Nephron progenitor cell (in vitro differentiated cells): ENCODE measurements at regions not wholly inside any gene's neighbourhood (a gene's known extent, or its start where the extent isn't known, plus 50 kb on each side); places are given as distances from the start of the nearest gene placed in this dataset.

Source experiments
- DNase-seq: peaks from one replicate; pipeline ENCODE4 v3.0.0; 2021
- H3K27ac Mint-ChIP-seq: 2 replicates; pipeline ENCODE4 v1.8.0; 2021; ENCODE audit warnings: mild to moderate bottlenecking, moderate library complexity, mixed read lengths
- H3K27me3 Mint-ChIP-seq: 2 replicates; pipeline ENCODE4 v1.8.0; 2021; ENCODE audit warnings: mild to moderate bottlenecking, low read depth, mixed read lengths; ENCODE audit not compliant: poor library complexity
- H3K36me3 Mint-ChIP-seq: 2 replicates; pipeline ENCODE4 v1.8.0; 2021; ENCODE audit warnings: low read depth, mixed read lengths
- H3K4me1 Mint-ChIP-seq: 2 replicates; pipeline ENCODE4 v1.8.0; 2021; ENCODE audit warnings: mixed read lengths
- H3K4me3 Mint-ChIP-seq: 2 replicates; pipeline ENCODE4 v1.8.0; 2021; ENCODE audit warnings: mild to moderate bottlenecking, moderate library complexity, mixed read lengths
- H3K9me3 Mint-ChIP-seq: 2 replicates; pipeline ENCODE4 v1.8.0; 2021; ENCODE audit warnings: mild to moderate bottlenecking, moderate library complexity, mixed read lengths
- CTCF ChIP-seq: fragments of 200-600 bp; sonication (generic); IDR thresholded peaks from 2 replicates; pipeline ENCODE4 v1.5.0; 2021; ENCODE audit warnings: antibody characterized with exemption

GRCh38 chr7:22649686-22650085 is 77.3 kb upstream of the IL6 start:
- peaks cover 5% of the 10 kb centered on the region for H3K27me3 Mint-ChIP-seq
- TF ChIP-seq CTCF = no peak
- H3K4me3 Mint-ChIP-seq = no peak overlapping the region
- H3K36me3 Mint-ChIP-seq = peaks cover 7% of the 10 kb centered on the region
- no peak overlapping the region for H3K27ac Mint-ChIP-seq
- DNase-seq = no peak
- no peaks in the 10 kb centered on the region for H3K4me1 Mint-ChIP-seq
- H3K9me3 Mint-ChIP-seq = peaks cover 47% of the 10 kb centered on the region

GRCh38 chr7:22647451-22648257 is 79.3 kb upstream of the IL6 start:
- Mint-ChIP-seq H3K36me3 (peaks cover 7% of the 10 kb centered on the region), H3K4me1 (no peaks in the 10 kb centered on the region), H3K9me3 (peaks cover 68% of the 10 kb centered on the region), H3K27ac (no peak overlapping the region), H3K4me3 (no peak overlapping the region), H3K27me3 (peaks cover 5% of the 10 kb centered on the region)
- DNase-seq = no peak
- no peak for TF ChIP-seq CTCF

GRCh38 chr7:22645418-22646181 is 81.4 kb upstream of the IL6 start:
- H3K4me1 Mint-ChIP-seq = no peaks in the 10 kb centered on the region
- H3K9me3 Mint-ChIP-seq = peaks cover 87% of the 10 kb centered on the region
- TF ChIP-seq CTCF = no peak
- no peak for DNase-seq
- no peak overlapping the region for H3K27ac Mint-ChIP-seq
- no peak overlapping the region for H3K4me3 Mint-ChIP-seq
- peaks cover 5% of the 10 kb centered on the region for H3K27me3 Mint-ChIP-seq
- peaks cover 7% of the 10 kb centered on the region for H3K36me3 Mint-ChIP-seq

- DNase-seq = no peak
- H3K9me3 Mint-ChIP-seq = peaks cover 77% of the 10 kb centered on the region
- no peak overlapping the region for H3K4me3 Mint-ChIP-seq
- peaks cover 7% of the 10 kb centered on the region for H3K36me3 Mint-ChIP-seq
- no peaks in the 10 kb centered on the region for H3K27me3 Mint-ChIP-seq
- no peak overlapping the region for H3K27ac Mint-ChIP-seq
- no peak for TF ChIP-seq CTCF
- H3K4me1 Mint-ChIP-seq = no peaks in the 10 kb centered on the region
Observed at GRCh38 chr7:22642454-22642853, 84.5 kb upstream of the IL6 start.

- H3K4me1 Mint-ChIP-seq = no peaks in the 10 kb centered on the region
- no peaks in the 10 kb centered on the region for H3K27me3 Mint-ChIP-seq
- no peak for DNase-seq
- no peak overlapping the region for H3K4me3 Mint-ChIP-seq
- no peaks in the 10 kb centered on the region for H3K36me3 Mint-ChIP-seq
- H3K9me3 Mint-ChIP-seq = peaks cover 56% of the 10 kb centered on the region
- TF ChIP-seq CTCF = no peak
- no peak overlapping the region for H3K27ac Mint-ChIP-seq
Observed at GRCh38 chr7:22640269-22640668, 86.7 kb upstream of the IL6 start.
